Peyer's patch (tissue), 4 donors: ENCODE measurements at regions not wholly inside any gene's neighbourhood (a gene's known extent, or its start where the extent isn't known, plus 50 kb on each side); places are given as distances from the start of the nearest gene placed in this dataset.

Experiments
- DNase-seq, 3 donors: peaks; one replicate each; pipeline ENCODE4 v3.0.0-alpha.2; 2017 to 2019
- H3K27ac ChIP-seq, 4 donors: fragments of 200-600 bp; sonication (generic); one replicate each; pipeline ENCODE4 v1.5.1; 2016 to 2019
- H3K27me3 ChIP-seq, 2 donors: fragments of 200-600 bp; sonication (generic); one replicate each; pipeline ENCODE4 v1.5.1; 2019
- H3K36me3 ChIP-seq, 3 donors: fragments of 200-600 bp; sonication (generic); one replicate each; pipeline ENCODE4 v1.5.1; 2016 to 2019
- H3K4me1 ChIP-seq, 4 donors: fragments of 200-600 bp; sonication (generic); one replicate each; pipeline ENCODE4 v1.5.1; 2016 to 2019
- H3K4me3 ChIP-seq, 4 donors: fragments of 200-600 bp; sonication (generic); 1 replicate in 3 of 4; 2 replicates in 1 of 4; pipeline ENCODE4 v1.5.1; 2016 to 2019; ENCODE audit warnings: mild to moderate bottlenecking in 1 of 4
- H3K9me3 ChIP-seq, 4 donors: fragments of 200-600 bp; sonication (generic); one replicate each; pipeline ENCODE4 v1.5.1; 2016 to 2019; ENCODE audit warnings: mild to moderate bottlenecking in 1 of 4
- POLR2A ChIP-seq, 2 donors: fragments of 450-650 bp; IDR thresholded peaks; one replicate each; pipeline ENCODE4 v1.5.1; 2017; ENCODE audit warnings: antibody characterized with exemption in 2 of 2, mild to moderate bottlenecking in 2 of 2, moderate library complexity in 2 of 2
- TF ChIP-seq, protein P1 (sequence below), 6 experiments: fragments of 450-650 bp in 4 of 6; fragments of 200-600 bp in 2 of 6; sonication (generic) in 1 of 6; IDR thresholded peaks; one replicate each; pipeline ENCODE4 v1.5.1; 2017 to 2019; ENCODE audit warnings: antibody characterized with exemption in 6 of 6, mild to moderate bottlenecking in 3 of 6, moderate library complexity in 1 of 6

DNA sequence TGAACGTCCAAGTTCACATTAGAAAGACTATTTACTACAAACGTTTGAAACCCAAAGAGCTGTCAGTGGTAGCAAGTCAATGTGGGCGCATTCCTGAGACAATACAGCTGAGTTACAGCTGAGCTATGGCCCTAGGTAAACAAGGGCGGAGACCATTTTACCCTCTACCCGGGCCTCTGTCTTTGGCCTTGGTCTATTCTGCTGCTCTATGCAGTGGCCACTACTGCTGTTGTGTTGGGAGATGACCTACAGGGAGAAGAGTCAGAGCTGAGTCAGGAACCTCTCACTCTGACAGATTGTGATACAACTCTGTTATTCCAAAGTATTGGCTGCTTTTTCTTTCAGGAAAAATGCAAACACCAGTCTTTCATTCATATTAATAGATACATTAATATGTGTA, 700.6 kb downstream of the SEMA5A start:
- no peak for DNase-seq

DNA sequence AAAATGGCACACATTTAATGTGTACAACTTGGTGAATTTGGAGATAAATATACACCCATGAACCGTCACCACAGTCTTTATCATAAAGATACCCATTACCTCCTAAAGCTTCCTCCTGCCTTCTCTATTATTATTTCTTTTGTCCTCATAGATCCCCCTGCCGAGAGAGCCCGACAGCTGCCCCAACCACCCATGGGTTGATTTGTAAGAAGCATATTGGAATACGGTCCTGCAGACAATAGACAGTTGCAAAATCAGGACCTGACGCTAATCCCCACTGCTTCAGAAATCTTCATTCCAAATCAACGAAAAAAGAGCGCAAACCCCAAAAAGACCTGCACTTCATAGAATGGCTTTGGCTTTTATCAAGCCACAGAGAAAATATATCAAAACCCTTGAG, 697.5 kb downstream of the SEMA5A start:
- TF ChIP-seq, protein P1, sequence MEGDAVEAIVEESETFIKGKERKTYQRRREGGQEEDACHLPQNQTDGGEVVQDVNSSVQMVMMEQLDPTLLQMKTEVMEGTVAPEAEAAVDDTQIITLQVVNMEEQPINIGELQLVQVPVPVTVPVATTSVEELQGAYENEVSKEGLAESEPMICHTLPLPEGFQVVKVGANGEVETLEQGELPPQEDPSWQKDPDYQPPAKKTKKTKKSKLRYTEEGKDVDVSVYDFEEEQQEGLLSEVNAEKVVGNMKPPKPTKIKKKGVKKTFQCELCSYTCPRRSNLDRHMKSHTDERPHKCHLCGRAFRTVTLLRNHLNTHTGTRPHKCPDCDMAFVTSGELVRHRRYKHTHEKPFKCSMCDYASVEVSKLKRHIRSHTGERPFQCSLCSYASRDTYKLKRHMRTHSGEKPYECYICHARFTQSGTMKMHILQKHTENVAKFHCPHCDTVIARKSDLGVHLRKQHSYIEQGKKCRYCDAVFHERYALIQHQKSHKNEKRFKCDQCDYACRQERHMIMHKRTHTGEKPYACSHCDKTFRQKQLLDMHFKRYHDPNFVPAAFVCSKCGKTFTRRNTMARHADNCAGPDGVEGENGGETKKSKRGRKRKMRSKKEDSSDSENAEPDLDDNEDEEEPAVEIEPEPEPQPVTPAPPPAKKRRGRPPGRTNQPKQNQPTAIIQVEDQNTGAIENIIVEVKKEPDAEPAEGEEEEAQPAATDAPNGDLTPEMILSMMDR (IDR thresholded peaks at IDR 0.05): no peak
- TF ChIP-seq POLR2A (IDR thresholded peaks at IDR 0.05): no peak
- Histone ChIP-seq H3K9me3 (no peaks in the 10 kb centered on the region), H3K36me3 (no peaks in the 10 kb centered on the region), H3K27me3 (no peaks in the 10 kb centered on the region), H3K27ac (no peak overlapping the region), H3K4me1 (no peaks in the 10 kb centered on the region), H3K4me3 (no peak overlapping the region)
- no peak for DNase-seq

More for the DNA sequence above, 700.6 kb downstream of the SEMA5A start:
- Histone ChIP-seq H3K4me3 (no peak overlapping the region), H3K36me3 (no peaks in the 10 kb centered on the region), H3K27me3 (no peaks in the 10 kb centered on the region), H3K9me3 (peaks cover 0 to 3% (median 0%) of the 10 kb centered on the region in 4 donors), H3K4me1 (no peaks in the 10 kb centered on the region), H3K27ac (no peak overlapping the region)
- no peak for TF ChIP-seq POLR2A (IDR thresholded peaks at IDR 0.05)
- TF ChIP-seq, protein P1 (IDR thresholded peaks at IDR 0.05): no peak

DNA sequence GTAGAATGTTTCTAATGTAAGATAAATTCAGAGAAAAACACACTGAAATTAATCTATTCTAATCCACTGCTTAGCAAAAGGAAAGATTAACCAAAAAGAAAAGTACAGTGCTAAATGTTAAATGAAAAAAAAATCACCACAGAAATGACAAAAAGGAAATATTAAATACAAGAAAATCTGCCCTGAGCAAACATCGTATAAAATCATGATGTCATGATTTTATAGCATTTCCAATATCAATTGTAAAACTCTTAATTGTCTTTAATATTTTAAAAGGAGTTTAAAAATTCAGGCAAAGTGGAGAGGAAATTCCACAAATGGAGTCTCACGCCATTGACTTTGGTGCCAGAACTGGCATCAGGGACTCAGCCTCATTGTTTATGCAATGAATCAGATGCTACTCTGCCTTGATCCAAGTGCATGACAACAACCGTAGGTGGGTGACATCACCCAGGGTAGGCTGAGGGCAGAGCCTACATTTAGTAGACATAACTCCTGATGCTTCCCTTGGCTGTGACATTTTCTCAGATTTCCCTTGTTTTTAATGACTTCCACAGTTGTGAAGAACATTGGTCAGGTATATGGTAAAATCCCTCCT, 696.8 kb downstream of the SEMA5A start:
- Histone ChIP-seq H3K36me3 (no peaks in the 10 kb centered on the region), H3K4me3 (no peak overlapping the region), H3K27ac (no peak overlapping the region), H3K9me3 (no peaks in the 10 kb centered on the region), H3K27me3 (no peaks in the 10 kb centered on the region), H3K4me1 (no peaks in the 10 kb centered on the region)
- no peak for DNase-seq
- TF ChIP-seq POLR2A (IDR thresholded peaks at IDR 0.05): no peak
- TF ChIP-seq, protein P1 (IDR thresholded peaks at IDR 0.05): no peak

DNA sequence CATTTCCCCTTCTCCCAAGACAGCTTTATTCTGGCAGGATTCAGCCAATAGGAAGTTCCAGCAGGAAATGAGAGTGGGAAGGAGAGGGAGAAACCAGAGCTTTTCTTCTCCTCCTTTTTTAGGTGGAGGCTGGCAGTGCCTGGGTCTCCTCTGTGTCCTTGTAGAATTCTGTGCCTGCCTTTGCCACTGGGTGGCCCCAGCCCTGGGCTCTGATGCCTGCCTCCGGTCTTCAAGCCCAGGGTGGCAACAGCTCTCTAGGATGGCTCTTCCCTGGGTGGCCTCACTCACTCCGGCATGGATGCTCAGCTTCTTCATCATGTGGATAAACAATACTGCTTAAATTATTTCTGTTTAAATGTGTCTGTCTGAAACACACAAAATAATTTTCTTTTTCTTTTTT, 694.8 kb downstream of the SEMA5A start:
- Histone ChIP-seq H3K9me3 (no peaks in the 10 kb centered on the region), H3K27ac (no peak overlapping the region), H3K27me3 (no peaks in the 10 kb centered on the region), H3K36me3 (no peaks in the 10 kb centered on the region), H3K4me1 (no peaks in the 10 kb centered on the region), H3K4me3 (no peak overlapping the region)
- TF ChIP-seq POLR2A (IDR thresholded peaks at IDR 0.05): no peak
- TF ChIP-seq, protein P1 (IDR thresholded peaks at IDR 0.05): no peak
- no peak for DNase-seq

DNA sequence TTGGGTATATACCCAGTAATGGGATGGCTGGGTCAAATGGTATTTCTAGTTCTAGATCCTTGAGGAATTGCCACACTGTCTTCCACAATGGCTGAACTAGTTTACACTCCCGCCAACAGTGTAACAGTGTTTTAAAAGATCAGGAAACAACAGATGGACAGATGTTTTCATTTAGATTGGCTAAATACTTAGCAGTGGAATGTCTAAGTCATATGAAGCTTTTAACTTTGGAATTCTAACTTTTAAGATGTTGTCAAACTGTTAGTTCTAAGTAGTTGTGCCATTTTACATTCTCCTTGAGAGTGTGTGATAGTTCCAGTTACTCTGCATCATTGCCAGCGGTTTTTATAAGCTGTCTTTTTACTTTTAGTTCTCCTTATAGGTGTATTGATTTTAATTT, 688.8 kb downstream of the SEMA5A start:
- Histone ChIP-seq H3K36me3 (no peaks in the 10 kb centered on the region), H3K4me1 (no peaks in the 10 kb centered on the region), H3K27ac (no peak overlapping the region), H3K9me3 (no peaks in the 10 kb centered on the region), H3K4me3 (no peak overlapping the region), H3K27me3 (no peaks in the 10 kb centered on the region)
- TF ChIP-seq POLR2A (IDR thresholded peaks at IDR 0.05): no peak
- TF ChIP-seq, protein P1 (IDR thresholded peaks at IDR 0.05): no peak
- no peak for DNase-seq

DNA sequence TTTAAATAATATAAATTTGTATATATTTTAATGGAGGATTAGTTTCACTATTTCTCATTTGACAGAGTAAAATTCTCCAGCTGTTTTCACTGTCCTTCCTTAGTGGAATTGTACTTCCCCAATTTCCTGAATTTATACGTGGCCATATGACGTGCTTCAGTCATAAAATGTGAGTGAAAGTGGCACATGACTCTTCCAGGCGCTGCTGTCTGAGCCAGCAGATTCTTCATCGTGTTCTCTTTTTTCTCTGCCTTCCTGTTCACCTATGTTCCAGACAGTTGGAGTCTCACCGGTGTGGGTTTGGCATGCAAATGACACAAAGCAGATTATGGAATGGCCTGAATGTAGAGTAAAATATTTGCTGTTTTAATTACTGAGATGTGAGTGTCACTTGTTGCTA, 684.1 kb downstream of the SEMA5A start:
- no peaks in the 10 kb centered on the region for H3K27me3 ChIP-seq
- H3K9me3 ChIP-seq: no peaks in the 10 kb centered on the region
- no peak for DNase-seq
- no peaks in the 10 kb centered on the region for H3K36me3 ChIP-seq
- H3K27ac ChIP-seq: peak overlapping the region in 1 of 4 donors; percentile 19
- TF ChIP-seq POLR2A (IDR thresholded peaks at IDR 0.05): no peak
- TF ChIP-seq, protein P1 (IDR thresholded peaks at IDR 0.05): no peak
- H3K4me1 ChIP-seq: no peaks in the 10 kb centered on the region
- H3K4me3 ChIP-seq: no peak overlapping the region
